ENCODE measurements at regions not wholly inside any gene's neighbourhood (a gene's known extent, or its start where the extent isn't known, plus 50 kb on each side); places are given as distances from the start of the nearest gene placed in this dataset.

DNA sequence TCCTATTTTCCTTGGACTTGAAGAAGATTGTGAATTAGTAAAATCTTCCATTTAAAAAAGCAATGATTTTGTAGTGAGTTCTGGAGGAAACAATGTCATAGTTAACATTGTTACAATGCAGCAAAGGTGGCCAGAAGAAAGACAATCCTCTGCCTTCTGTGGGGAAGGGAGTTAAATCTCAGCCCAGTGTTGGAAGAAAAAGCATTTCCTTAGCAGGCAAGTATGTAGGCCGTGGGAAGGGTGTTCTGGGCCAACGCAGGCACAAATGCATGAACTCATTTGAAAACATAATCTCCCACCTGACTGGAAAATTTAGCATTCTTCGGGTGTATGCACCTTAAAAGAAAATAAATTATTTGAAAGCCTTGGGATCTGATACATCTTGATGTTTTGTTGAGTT is 258.6 kb downstream of the ADAMTS20 start:
- Histone ChIP-seq H3K4me3 (ENCODE audit: low read length) (no peak overlapping the region), H3K9ac (ENCODE audit: low read length) (no peak overlapping the region), H2AFZ (ENCODE audit: low read depth, low read length) (no peak overlapping the region), H3K36me3 (ENCODE audit: insufficient read depth, low read length) (no peaks in the 10 kb centered on the region), H3K9me3 (ENCODE audit: low read length) (no peaks in the 10 kb centered on the region), H3K27me3 (ENCODE audit: insufficient read depth, low read depth, low read length) (no peaks in the 10 kb centered on the region), H3K27ac (ENCODE audit: low read length) (no peak overlapping the region), H3K79me2 (replicated peaks; ENCODE audit: insufficient read depth, low read length) (no peaks in the 10 kb centered on the region), H3F3A (ENCODE audit: insufficient read depth, low read length, poor library complexity, severe bottlenecking) (no peaks in the 10 kb centered on the region), H3K4me2 (ENCODE audit: low read length) (no peak overlapping the region), H4K20me1 (ENCODE audit: insufficient read depth) (no peaks in the 10 kb centered on the region), H3K9me2 (ENCODE audit: insufficient read depth, low read length) (no peaks in the 10 kb centered on the region)
- TF ChIP-seq REST (IDR thresholded peaks at IDR 0.05; ENCODE audit: borderline replicate concordance), result no peak
- TF ChIP-seq, protein P1, sequence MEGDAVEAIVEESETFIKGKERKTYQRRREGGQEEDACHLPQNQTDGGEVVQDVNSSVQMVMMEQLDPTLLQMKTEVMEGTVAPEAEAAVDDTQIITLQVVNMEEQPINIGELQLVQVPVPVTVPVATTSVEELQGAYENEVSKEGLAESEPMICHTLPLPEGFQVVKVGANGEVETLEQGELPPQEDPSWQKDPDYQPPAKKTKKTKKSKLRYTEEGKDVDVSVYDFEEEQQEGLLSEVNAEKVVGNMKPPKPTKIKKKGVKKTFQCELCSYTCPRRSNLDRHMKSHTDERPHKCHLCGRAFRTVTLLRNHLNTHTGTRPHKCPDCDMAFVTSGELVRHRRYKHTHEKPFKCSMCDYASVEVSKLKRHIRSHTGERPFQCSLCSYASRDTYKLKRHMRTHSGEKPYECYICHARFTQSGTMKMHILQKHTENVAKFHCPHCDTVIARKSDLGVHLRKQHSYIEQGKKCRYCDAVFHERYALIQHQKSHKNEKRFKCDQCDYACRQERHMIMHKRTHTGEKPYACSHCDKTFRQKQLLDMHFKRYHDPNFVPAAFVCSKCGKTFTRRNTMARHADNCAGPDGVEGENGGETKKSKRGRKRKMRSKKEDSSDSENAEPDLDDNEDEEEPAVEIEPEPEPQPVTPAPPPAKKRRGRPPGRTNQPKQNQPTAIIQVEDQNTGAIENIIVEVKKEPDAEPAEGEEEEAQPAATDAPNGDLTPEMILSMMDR (IDR thresholded peaks at IDR 0.05; ENCODE audit: poor library complexity, severe bottlenecking), result no peak
- no peak for TF ChIP-seq EZH2 (IDR thresholded peaks at IDR 0.05; ENCODE audit: borderline replicate concordance, insufficient read depth, low read length, poor library complexity, severe bottlenecking)
- TF ChIP-seq EP300 (conservative IDR thresholded peaks at IDR 0.05; ENCODE audit: poor library complexity, severe bottlenecking), result no peak
- no peak for TF ChIP-seq MXI1 (conservative IDR thresholded peaks at IDR 0.05; ENCODE audit: poor library complexity, severe bottlenecking)
- TF ChIP-seq SMC3 (conservative IDR thresholded peaks at IDR 0.05; ENCODE audit: poor library complexity), result no peak
- no peak for TF ChIP-seq TAF1 (IDR thresholded peaks at IDR 0.05; ENCODE audit: low read depth)
- no peak for TF ChIP-seq POLR2AphosphoS5 (IDR thresholded peaks at IDR 0.05)
- TF ChIP-seq RAD21 (conservative IDR thresholded peaks at IDR 0.05), result no peak

GRCh38 chr12:43292699-43293098 is 259.3 kb downstream of the ADAMTS20 start:
- Histone ChIP-seq H3K9ac (ENCODE audit: low read length) (no peak overlapping the region), H3F3A (ENCODE audit: insufficient read depth, low read length, poor library complexity, severe bottlenecking) (no peaks in the 10 kb centered on the region), H3K79me2 (replicated peaks; ENCODE audit: insufficient read depth, low read length) (no peaks in the 10 kb centered on the region), H3K4me3 (ENCODE audit: low read length) (no peak overlapping the region), H3K4me2 (ENCODE audit: low read length) (no peak overlapping the region), H3K9me2 (ENCODE audit: insufficient read depth, low read length) (no peaks in the 10 kb centered on the region), H3K36me3 (ENCODE audit: insufficient read depth, low read length) (no peaks in the 10 kb centered on the region), H4K20me1 (ENCODE audit: insufficient read depth) (no peaks in the 10 kb centered on the region), H3K27me3 (ENCODE audit: insufficient read depth, low read depth, low read length) (no peaks in the 10 kb centered on the region), H2AFZ (ENCODE audit: low read depth, low read length) (no peak overlapping the region), H3K27ac (ENCODE audit: low read length) (no peak overlapping the region), H3K9me3 (ENCODE audit: low read length) (no peaks in the 10 kb centered on the region)
- TF ChIP-seq REST (IDR thresholded peaks at IDR 0.05; ENCODE audit: borderline replicate concordance) (no peak), RAD21 (conservative IDR thresholded peaks at IDR 0.05) (no peak), SMC3 (conservative IDR thresholded peaks at IDR 0.05; ENCODE audit: poor library complexity) (no peak), EP300 (conservative IDR thresholded peaks at IDR 0.05; ENCODE audit: poor library complexity, severe bottlenecking) (no peak), TAF1 (IDR thresholded peaks at IDR 0.05; ENCODE audit: low read depth) (no peak), MXI1 (conservative IDR thresholded peaks at IDR 0.05; ENCODE audit: poor library complexity, severe bottlenecking) (no peak), POLR2AphosphoS5 (IDR thresholded peaks at IDR 0.05) (no peak), EZH2 (IDR thresholded peaks at IDR 0.05; ENCODE audit: borderline replicate concordance, insufficient read depth, low read length, poor library complexity, severe bottlenecking) (no peak)
- TF ChIP-seq, protein P1 (IDR thresholded peaks at IDR 0.05; ENCODE audit: poor library complexity, severe bottlenecking), result no peak
